GM06990 (cell line): ENCODE measurements at regions not wholly inside any gene's neighbourhood (a gene's known extent, or its start where the extent isn't known, plus 50 kb on each side); places are given as distances from the start of the nearest gene placed in this dataset.

Source experiments
- DNase-seq: peaks from one replicate; pipeline ENCODE4 v3.0.0-alpha.2; 2011; ENCODE audit not compliant: insufficient read length; ENCODE audit errors: extremely low read depth
- H3K27me3 ChIP-seq: replicated peaks from 2 replicates; pipeline ENCODE4 v1.6.0; 2011; ENCODE audit warnings: low read length; ENCODE audit not compliant: control insufficient read depth, insufficient read depth
- H3K36me3 ChIP-seq: 2 replicates; pipeline ENCODE4 v1.5.1; 2011; ENCODE audit warnings: low read length; ENCODE audit not compliant: control insufficient read depth, insufficient read depth
- H3K4me3 ChIP-seq: replicated peaks from 2 replicates; pipeline ENCODE4 v1.5.1; 2011; ENCODE audit warnings: low read depth, mild to moderate bottlenecking, control low read depth, low read length
- TF ChIP-seq, protein P1 (sequence below): IDR thresholded peaks from 2 replicates; pipeline ENCODE4 v1.5.1; 2011; ENCODE audit warnings: low read length, control low read depth, mild to moderate bottlenecking, inconsistent platforms; ENCODE audit not compliant: insufficient read depth, poor library complexity, severe bottlenecking

DNA sequence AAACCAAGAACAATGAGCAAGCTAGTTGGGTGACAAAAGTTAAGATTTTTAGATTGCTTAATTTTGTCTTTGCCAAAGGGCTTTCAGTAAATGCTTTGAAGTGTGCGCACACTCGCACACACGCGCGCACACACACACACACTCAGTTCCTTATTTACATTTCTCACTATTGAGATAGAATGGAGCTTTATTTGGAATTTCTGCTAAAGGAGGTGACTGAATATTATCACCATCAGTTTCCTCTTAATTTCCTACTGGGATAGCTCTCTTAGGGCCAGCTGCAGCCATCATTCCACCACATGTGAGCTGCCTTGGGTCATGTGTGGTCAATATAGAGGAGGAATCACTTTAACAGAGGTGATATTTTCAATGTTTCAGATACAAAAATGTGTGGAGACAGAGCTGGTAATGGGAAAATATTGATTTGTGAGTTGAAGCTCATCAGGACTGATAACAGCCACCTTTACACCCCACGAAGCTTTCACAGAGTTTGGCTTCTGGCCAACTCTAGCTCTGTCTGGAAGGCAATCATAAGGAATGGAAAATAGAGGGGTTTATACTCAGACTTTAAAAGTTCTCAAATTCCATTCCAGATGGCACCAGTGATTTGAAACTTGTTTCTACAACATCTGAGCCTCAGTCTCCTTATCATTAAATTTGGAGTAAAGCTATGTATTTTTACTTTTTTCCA lies 99.9 kb downstream of the MACIR start:
- TF ChIP-seq, protein P1, sequence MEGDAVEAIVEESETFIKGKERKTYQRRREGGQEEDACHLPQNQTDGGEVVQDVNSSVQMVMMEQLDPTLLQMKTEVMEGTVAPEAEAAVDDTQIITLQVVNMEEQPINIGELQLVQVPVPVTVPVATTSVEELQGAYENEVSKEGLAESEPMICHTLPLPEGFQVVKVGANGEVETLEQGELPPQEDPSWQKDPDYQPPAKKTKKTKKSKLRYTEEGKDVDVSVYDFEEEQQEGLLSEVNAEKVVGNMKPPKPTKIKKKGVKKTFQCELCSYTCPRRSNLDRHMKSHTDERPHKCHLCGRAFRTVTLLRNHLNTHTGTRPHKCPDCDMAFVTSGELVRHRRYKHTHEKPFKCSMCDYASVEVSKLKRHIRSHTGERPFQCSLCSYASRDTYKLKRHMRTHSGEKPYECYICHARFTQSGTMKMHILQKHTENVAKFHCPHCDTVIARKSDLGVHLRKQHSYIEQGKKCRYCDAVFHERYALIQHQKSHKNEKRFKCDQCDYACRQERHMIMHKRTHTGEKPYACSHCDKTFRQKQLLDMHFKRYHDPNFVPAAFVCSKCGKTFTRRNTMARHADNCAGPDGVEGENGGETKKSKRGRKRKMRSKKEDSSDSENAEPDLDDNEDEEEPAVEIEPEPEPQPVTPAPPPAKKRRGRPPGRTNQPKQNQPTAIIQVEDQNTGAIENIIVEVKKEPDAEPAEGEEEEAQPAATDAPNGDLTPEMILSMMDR, result no peak
- Histone ChIP-seq H3K27me3 (no peaks in the 10 kb centered on the region), H3K36me3 (no peaks in the 10 kb centered on the region), H3K4me3 (no peak overlapping the region)
- DNase-seq, result no peak

DNA sequence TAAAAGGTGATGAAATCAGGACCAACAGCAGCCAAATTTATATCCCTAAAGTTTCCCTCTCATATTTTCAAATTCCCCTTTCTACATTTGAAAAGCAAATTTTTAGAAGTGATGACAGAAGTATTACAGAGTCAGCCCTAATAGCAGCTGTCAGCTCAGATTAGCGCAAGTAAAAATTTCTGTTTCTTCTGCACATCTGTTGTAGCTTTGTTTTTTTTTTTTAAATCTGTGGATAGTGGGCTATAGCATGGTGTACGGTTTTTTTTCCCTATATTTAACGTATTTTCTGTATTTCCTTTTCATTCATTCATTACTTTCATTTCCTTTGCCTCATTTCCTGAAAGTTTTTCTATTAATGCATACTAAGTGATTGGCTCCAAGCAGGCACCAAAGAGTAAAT lies 99.1 kb downstream of the MACIR start:
- TF ChIP-seq, protein P1, result no peak
- no peak overlapping the region for H3K4me3 ChIP-seq
- no peaks in the 10 kb centered on the region for H3K27me3 ChIP-seq
- no peak for DNase-seq
- H3K36me3 ChIP-seq, result no peaks in the 10 kb centered on the region

DNA sequence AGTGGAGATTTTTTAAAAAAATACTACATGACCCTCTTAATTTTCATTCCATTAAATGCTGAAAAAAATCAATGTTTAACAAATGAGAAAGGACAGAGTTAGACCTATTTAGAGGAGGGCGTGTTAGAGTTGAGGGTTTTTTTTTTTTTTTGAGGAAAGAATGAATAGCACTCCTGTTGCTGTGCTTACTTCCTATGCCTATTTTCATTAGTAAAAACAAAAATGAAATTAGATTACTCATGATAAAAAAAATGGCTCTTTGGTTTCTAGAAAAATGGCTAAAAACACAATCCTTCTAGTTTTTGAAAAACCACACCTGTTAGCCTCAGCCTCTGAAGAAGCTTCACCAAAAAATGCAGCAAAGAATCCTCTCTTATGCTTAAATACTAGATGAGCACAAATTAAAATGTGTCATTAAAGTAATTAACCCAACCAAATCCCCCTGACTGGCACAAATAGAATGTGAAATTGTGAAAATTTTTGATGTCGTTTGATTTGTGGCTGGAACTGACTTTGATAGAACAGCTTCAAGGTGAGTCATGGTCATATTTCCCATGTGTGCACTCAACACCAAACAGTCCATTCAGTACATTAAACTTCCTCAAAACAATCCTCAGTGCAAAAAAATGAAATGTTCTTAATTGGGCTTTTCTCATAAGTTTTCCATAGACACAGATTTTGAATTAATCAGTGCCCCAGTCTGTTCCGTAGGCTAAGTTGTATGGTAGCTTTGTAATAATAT lies 98.0 kb downstream of the MACIR start:
- no peaks in the 10 kb centered on the region for H3K27me3 ChIP-seq
- TF ChIP-seq, protein P1, result no peak
- no peak overlapping the region for H3K4me3 ChIP-seq
- no peak for DNase-seq
- H3K36me3 ChIP-seq, result no peaks in the 10 kb centered on the region

DNA sequence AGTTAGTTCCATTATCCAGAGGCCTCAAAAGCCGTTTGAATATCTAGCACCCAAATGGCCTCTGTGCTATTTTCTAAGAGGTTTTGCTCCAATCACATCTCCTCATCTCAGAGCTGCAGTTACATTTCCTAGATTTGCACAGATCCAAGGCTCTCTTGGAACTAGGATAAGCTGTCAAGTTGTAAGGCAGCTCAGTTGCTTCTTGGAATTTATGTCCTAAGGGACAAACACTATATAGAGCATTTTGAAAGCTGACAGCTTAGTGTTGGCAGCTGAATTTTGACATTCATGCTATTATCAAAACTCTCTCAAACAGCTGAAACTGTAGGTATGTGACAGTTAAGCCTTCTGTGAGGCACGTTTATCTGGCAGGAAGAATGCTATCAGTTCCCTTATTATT lies 97.0 kb downstream of the MACIR start:
- TF ChIP-seq, protein P1, result no peak
- Histone ChIP-seq H3K36me3 (no peaks in the 10 kb centered on the region), H3K4me3 (no peak overlapping the region), H3K27me3 (no peaks in the 10 kb centered on the region)
- DNase-seq, result no peak

DNA sequence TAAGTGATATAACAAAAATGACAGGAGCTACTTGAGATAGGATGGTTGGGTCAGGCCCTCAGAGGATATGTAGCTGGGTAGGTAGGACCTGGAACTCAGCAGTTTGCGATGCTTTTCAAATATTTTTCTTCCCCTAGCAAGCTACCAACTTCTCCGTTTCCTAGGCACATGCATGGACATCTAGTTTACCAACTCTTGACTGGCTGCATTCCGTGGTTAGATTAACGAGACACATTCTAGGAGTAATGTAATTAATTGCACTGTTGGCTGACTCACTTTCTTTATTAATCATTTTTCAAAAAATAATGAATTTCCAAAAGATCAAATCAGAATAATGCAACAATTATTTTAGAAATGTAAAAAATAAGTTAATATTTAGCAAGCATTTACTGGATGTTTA lies 95.9 kb downstream of the MACIR start:
- H3K36me3 ChIP-seq, result no peaks in the 10 kb centered on the region
- TF ChIP-seq, protein P1, result no peak
- DNase-seq, result no peak
- no peaks in the 10 kb centered on the region for H3K27me3 ChIP-seq
- H3K4me3 ChIP-seq, result no peak overlapping the region

DNA sequence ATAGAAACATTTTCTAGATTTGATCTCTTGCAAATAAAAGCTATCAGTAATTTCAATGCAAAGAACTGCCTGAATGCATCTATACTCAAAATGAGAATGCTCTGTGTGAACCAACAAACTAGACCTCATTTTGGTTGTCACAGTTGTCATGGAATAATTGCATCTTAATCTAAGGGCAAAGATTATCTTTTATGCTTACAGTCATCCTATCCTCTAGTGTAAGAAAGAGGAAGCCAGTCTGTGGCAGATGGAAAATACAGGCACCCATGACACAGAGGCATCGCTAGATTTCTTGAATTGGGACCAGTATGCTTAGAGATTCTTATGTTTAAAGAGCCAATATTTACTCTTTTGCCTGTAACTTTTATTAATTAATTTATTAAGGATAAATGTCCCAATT lies 95.0 kb downstream of the MACIR start:
- DNase-seq, result no peak
- H3K4me3 ChIP-seq, result no peak overlapping the region
- no peaks in the 10 kb centered on the region for H3K27me3 ChIP-seq
- TF ChIP-seq, protein P1, result no peak
- no peaks in the 10 kb centered on the region for H3K36me3 ChIP-seq
